GM12878 (cell line): ENCODE measurements at regions not wholly inside any gene's neighbourhood (a gene's known extent, or its start where the extent isn't known, plus 50 kb on each side); places are given as distances from the start of the nearest gene placed in this dataset.
A peak's percentile ranks its signal among the peaks of the same experiment; 100 is the strongest.

Experiments
- ATAC-seq: fragments of 200-7000 bp; cut with Tn5 transposase; 3 replicates; pipeline ENCODE4 v1.9.1; 2020; ENCODE audit warnings: mild to moderate bottlenecking, moderate library complexity
- BruUV-seq: library from RNA; stranded (reverse); fragments of 400-500 nt; replicated peaks from 2 replicates; lab custom pipeline; 2021; lab: Mats Ljungman, UMichigan
- CTCF ChIA-PET: fragments of 300-600 bp; sonication (Branson Sonifier 250); formaldehyde crosslinking; extraction: SDS; loops from one replicate; lab custom pipeline; 2021; ENCODE audit warnings: inconsistent platforms; lab: Yijun Ruan, JAX
- POLR2A ChIA-PET: fragments of 350-600 bp; formaldehyde crosslinking; extraction: SDS; loops from one replicate; lab custom pipeline; 2021; ENCODE audit warnings: inconsistent platforms; lab: Charles Lee
- RAD21 ChIA-PET: fragments of 300-600 bp; sonication (Branson Sonifier 250); formaldehyde crosslinking; loops from one replicate; lab custom pipeline; 2023; ENCODE audit warnings: antibody characterized with exemption; ENCODE audit not compliant: unreplicated experiment; lab: Charles Lee
- SMC1A ChIA-PET: fragments of 300-600 bp; sonication (Branson Sonifier 250); formaldehyde crosslinking; loops from one replicate; lab custom pipeline; 2023; ENCODE audit not compliant: unreplicated experiment, uncharacterized antibody; lab: Charles Lee
- DNase-seq: peaks from one replicate; pipeline ENCODE4 v3.0.0-alpha.2; 2011; ENCODE audit warnings: low read depth, low spot score
- FAIRE-seq: peaks from 3 replicates; lab custom pipeline; 2011; peaks lifted over from hg19 to GRCh38; lab: Jason Lieb, UNC
- H2AFZ ChIP-seq: 2 replicates; pipeline ENCODE4 v1.6.0; 2011; ENCODE audit warnings: low read depth, low read length, control low read depth; ENCODE audit not compliant: control insufficient read depth
- H3K27ac ChIP-seq: 2 replicates; pipeline ENCODE4 v1.5.1; 2011; ENCODE audit warnings: control low read depth; ENCODE audit not compliant: control insufficient read depth, insufficient read depth
- H3K27me3 ChIP-seq, 2 experiments: replicated peaks in 1 of 2; 2 replicates each; pipeline versions ENCODE4 v1.6.0 to v1.6.1; 2011; ENCODE audit warnings: low read length in 1 of 2; ENCODE audit not compliant: control insufficient read depth in 2 of 2, insufficient read depth in 2 of 2
- H3K36me3 ChIP-seq, 2 experiments: 2 replicates each; pipeline ENCODE4 v1.5.1; 2011; ENCODE audit warnings: low read length in 1 of 2; ENCODE audit not compliant: control insufficient read depth in 2 of 2, insufficient read depth in 2 of 2
- H3K4me1 ChIP-seq: 2 replicates; pipeline ENCODE4 v1.6.1; 2011; ENCODE audit warnings: mild to moderate bottlenecking, low read length, moderate library complexity, mixed read lengths; ENCODE audit not compliant: control insufficient read depth, insufficient read depth
- H3K4me2 ChIP-seq: 2 replicates; pipeline ENCODE4 v1.6.0; 2011; ENCODE audit warnings: control low read depth; ENCODE audit not compliant: control insufficient read depth, insufficient read depth
- H3K4me3 ChIP-seq: fragments of 200-600 bp; sonication (generic); 2 replicates; pipeline ENCODE4 v1.5.1; 2016
- H3K79me2 ChIP-seq: 2 replicates; pipeline ENCODE4 v1.6.0; 2011; ENCODE audit warnings: low read length; ENCODE audit not compliant: control insufficient read depth, insufficient read depth
- H3K9ac ChIP-seq: 2 replicates; pipeline ENCODE4 v1.8.0; 2011; ENCODE audit warnings: low read length, control low read depth, mixed read lengths; ENCODE audit not compliant: control insufficient read depth, insufficient read depth
- H3K9me3 ChIP-seq: replicated peaks from 3 replicates; pipeline ENCODE4 v1.5.1; 2011; ENCODE audit warnings: mild to moderate bottlenecking, low read length; ENCODE audit not compliant: control insufficient read depth, insufficient read depth
- H4K20me1 ChIP-seq: 2 replicates; pipeline ENCODE4 v1.6.0; 2011; ENCODE audit not compliant: control insufficient read depth, insufficient read depth
- CEBPB ChIP-seq, 2 experiments: fragments of 150-350 bp in 1 of 2; IDR thresholded peaks; 2 replicates each; pipeline ENCODE4 v1.6.1; 2012 to 2014; ENCODE audit warnings: low read depth in 2 of 2, low read length in 2 of 2, borderline replicate concordance in 1 of 2, inconsistent platforms in 1 of 2
- MTA2 ChIP-seq: fragments of 450-650 bp; IDR thresholded peaks from 2 replicates; pipeline ENCODE4 v1.6.1; 2016; ENCODE audit warnings: low read depth, mild to moderate bottlenecking, moderate library complexity
- PRDM15 ChIP-seq: fragments of 450-650 bp; formaldehyde crosslinking; IDR thresholded peaks from 2 replicates; pipeline ENCODE4 v1.4.0; 2020; ENCODE audit warnings: mild to moderate bottlenecking, moderate library complexity
- RELB ChIP-seq: fragments of 450-650 bp; IDR thresholded peaks from 2 replicates; pipeline ENCODE4 v1.6.1; 2017; ENCODE audit warnings: low read depth, mild to moderate bottlenecking, moderate library complexity
- TARDBP ChIP-seq: IDR thresholded peaks from 2 replicates; pipeline ENCODE4 v1.6.1; 2016; ENCODE audit warnings: borderline replicate concordance
- WGBS: methylation state at CpG from one replicate; pipeline ENCODE4 v1.1.6; 2016; ENCODE audit warnings: low lambda C conversion rate; ENCODE audit not compliant: insufficient replicate concordance, insufficient coverage; ENCODE audit errors: missing lambda C conversion rate; 5-methylcytosine and 5-hydroxymethylcytosine counted together
- in situ Hi-C: fragments of 300-500 bp; cut with MboI; formaldehyde crosslinking; loops from 9 replicates; pipeline ENCODE4 v1.14.3; 2018; ENCODE audit warnings: mixed read lengths
- intact Hi-C: fragments of 100-400 bp; cut with micrococcal nuclease; formaldehyde crosslinking; loops from one replicate; pipeline ENCODE4 v1.14.2; 2022; ENCODE audit not compliant: unreplicated experiment

- DNase-seq (no peak), ATAC-seq (no peak), FAIRE-seq (peak; percentile 77)
- no peaks in the 10 kb centered on the region for H4K20me1 ChIP-seq
- no peak for TF ChIP-seq PRDM15 (CRISPR knock-in tag)
- no peak for TF ChIP-seq RELB
- TF ChIP-seq TARDBP: no peak
- peak; percentile 54; the same call in 1 of the 2 replicates for TF ChIP-seq MTA2
- no peak for TF ChIP-seq CEBPB (IDR thresholded peaks at IDR 0.05; ENCODE audit: borderline replicate concordance in 1 of 2, low read depth in 2 of 2, low read length in 2 of 2)
- H3K4me3 ChIP-seq: no peak overlapping the region
- 65% methylated on average over 4 of the region's 4 CpGs for WGBS
- no TSS peak for BruUV-seq
- in situ Hi-C loops (no loop called here), intact Hi-C loops (no loop called here)
- no peak overlapping the region for H3K9ac ChIP-seq
- H3K4me1 ChIP-seq: no peaks in the 10 kb centered on the region
- ChIA-PET POLR2A (interaction anchor here (0.6 kb wide), 1 partner anchor 259 kb away, joined by 3 read pairs; no protein-coding TSS in a partner anchor), CTCF (interaction anchor here (0.5 kb wide), 1 partner anchor 794 kb away, joined by 3 read pairs; no protein-coding TSS in a partner anchor), RAD21 (no interaction called here), SMC1A (interaction anchor here (0.8 kb wide), 2 partner anchors 10 to 45 kb away, joined by 3 read pairs; no protein-coding TSS in a partner anchor)
- no peak overlapping the region for H2AFZ ChIP-seq
- no peak overlapping the region for H3K27ac ChIP-seq
- no peaks in the 10 kb centered on the region for H3K36me3 ChIP-seq
- no peak overlapping the region for H3K4me2 ChIP-seq
- H3K27me3 ChIP-seq: no peaks in the 10 kb centered on the region
- no peaks in the 10 kb centered on the region; the same call in 2 of the 3 replicates for H3K9me3 ChIP-seq
- no peaks in the 10 kb centered on the region for H3K79me2 ChIP-seq
Observed at GRCh38 chr15:96079041-96079440, 251.5 kb upstream of the NR2F2 start.
